Activated CD4-positive, alpha-beta T cell treated with anti-CD3 and anti-CD28 coated beads, Interleukin-2, amount 10 ng/mL, durations not matched to agents 24 days and 14 days (primary cell): ENCODE measurements at regions not wholly inside any gene's neighbourhood (a gene's known extent, or its start where the extent isn't known, plus 50 kb on each side); places are given as distances from the start of the nearest gene placed in this dataset.

Experiments
- DNase-seq: peaks from one replicate; pipeline ENCODE4 v3.0.0; 2022
- H3K27ac Mint-ChIP-seq: one replicate; pipeline ENCODE4 v1.8.0; 2022; ENCODE audit warnings: mild to moderate bottlenecking, mixed read lengths
- H3K27me3 Mint-ChIP-seq: one replicate; pipeline ENCODE4 v1.8.0; 2022; ENCODE audit warnings: mixed read lengths
- H3K36me3 Mint-ChIP-seq: one replicate; pipeline ENCODE4 v1.8.0; 2022; ENCODE audit warnings: low read depth, mild to moderate bottlenecking, mixed read lengths
- H3K4me1 Mint-ChIP-seq: one replicate; pipeline ENCODE4 v1.8.0; 2021; ENCODE audit warnings: mixed read lengths
- H3K4me3 Mint-ChIP-seq: one replicate; pipeline ENCODE4 v1.8.0; 2022; ENCODE audit warnings: mild to moderate bottlenecking, moderate library complexity, mixed read lengths
- H3K9me3 Mint-ChIP-seq: one replicate; pipeline ENCODE4 v1.8.0; 2021; ENCODE audit warnings: mixed read lengths
- intact Hi-C: fragments of 100-400 bp; cut with micrococcal nuclease; formaldehyde crosslinking; loops from one replicate; pipeline ENCODE4 v1.15.1; 2023

GRCh38 chr11:129723146-129723760, 92.4 kb upstream of the TMEM45B start:
- no peaks in the 10 kb centered on the region for H3K9me3 Mint-ChIP-seq
- H3K27ac Mint-ChIP-seq: no peak overlapping the region
- no peak overlapping the region for H3K4me3 Mint-ChIP-seq
- no peaks in the 10 kb centered on the region for H3K36me3 Mint-ChIP-seq
- H3K27me3 Mint-ChIP-seq: no peaks in the 10 kb centered on the region
- DNase-seq: no peak
- intact Hi-C loops: no loop called here
- peaks cover 3% of the 10 kb centered on the region for H3K4me1 Mint-ChIP-seq

- no peak for DNase-seq
- no peaks in the 10 kb centered on the region for H3K36me3 Mint-ChIP-seq
- H3K9me3 Mint-ChIP-seq: no peaks in the 10 kb centered on the region
- H3K27ac Mint-ChIP-seq: no peak overlapping the region
- no peaks in the 10 kb centered on the region for H3K27me3 Mint-ChIP-seq
- peaks cover 3% of the 10 kb centered on the region for H3K4me1 Mint-ChIP-seq
- intact Hi-C loops: no loop called here
- no peak overlapping the region for H3K4me3 Mint-ChIP-seq
These were observed 91.9 kb upstream of the TMEM45B start for GRCh38 chr11:129723761-129724162.

- no peaks in the 10 kb centered on the region for H3K27me3 Mint-ChIP-seq
- no peaks in the 10 kb centered on the region for H3K36me3 Mint-ChIP-seq
- intact Hi-C loops: no loop called here
- DNase-seq: no peak
- H3K4me3 Mint-ChIP-seq: no peak overlapping the region
- no peaks in the 10 kb centered on the region for H3K9me3 Mint-ChIP-seq
- H3K4me1 Mint-ChIP-seq: peaks cover 3% of the 10 kb centered on the region
- H3K27ac Mint-ChIP-seq: no peak overlapping the region
These were observed 90.8 kb upstream of the TMEM45B start for GRCh38 chr11:129724866-129725265.

- Mint-ChIP-seq H3K9me3 (no peaks in the 10 kb centered on the region), H3K27me3 (no peaks in the 10 kb centered on the region), H3K36me3 (no peaks in the 10 kb centered on the region), H3K4me3 (no peak overlapping the region), H3K27ac (no peak overlapping the region), H3K4me1 (peaks cover 3% of the 10 kb centered on the region)
- no peak for DNase-seq
- intact Hi-C loops: no loop called here
These were observed 89.5 kb upstream of the TMEM45B start for GRCh38 chr11:129726179-129726578.

- Mint-ChIP-seq H3K4me3 (no peak overlapping the region), H3K27ac (no peak overlapping the region), H3K27me3 (no peaks in the 10 kb centered on the region), H3K36me3 (no peaks in the 10 kb centered on the region), H3K9me3 (no peaks in the 10 kb centered on the region), H3K4me1 (no peaks in the 10 kb centered on the region)
- intact Hi-C loops: no loop called here
- DNase-seq: peak; percentile 44
These were observed 87.1 kb upstream of the TMEM45B start for GRCh38 chr11:129728581-129728980.

GRCh38 chr11:129729216-129729615, 86.4 kb upstream of the TMEM45B start:
- no peaks in the 10 kb centered on the region for H3K36me3 Mint-ChIP-seq
- DNase-seq: peak; percentile 25
- H3K27me3 Mint-ChIP-seq: no peaks in the 10 kb centered on the region
- H3K4me3 Mint-ChIP-seq: no peak overlapping the region
- H3K27ac Mint-ChIP-seq: no peak overlapping the region
- H3K4me1 Mint-ChIP-seq: no peaks in the 10 kb centered on the region
- intact Hi-C loops: no loop called here
- H3K9me3 Mint-ChIP-seq: no peaks in the 10 kb centered on the region

GRCh38 chr11:129729823-129730222, 85.8 kb upstream of the TMEM45B start:
- no peak overlapping the region for H3K27ac Mint-ChIP-seq
- no peaks in the 10 kb centered on the region for H3K9me3 Mint-ChIP-seq
- H3K36me3 Mint-ChIP-seq: no peaks in the 10 kb centered on the region
- DNase-seq: no peak
- H3K4me1 Mint-ChIP-seq: no peaks in the 10 kb centered on the region
- intact Hi-C loops: no loop called here
- no peak overlapping the region for H3K4me3 Mint-ChIP-seq
- no peaks in the 10 kb centered on the region for H3K27me3 Mint-ChIP-seq

- peak; percentile 41 for DNase-seq
These were observed 84.3 kb upstream of the TMEM45B start for GRCh38 chr11:129731316-129731715.

GRCh38 chr11:129732941-129733340, 82.7 kb upstream of the TMEM45B start:
- Mint-ChIP-seq H3K4me3 (no peak overlapping the region), H3K4me1 (no peaks in the 10 kb centered on the region), H3K27ac (no peak overlapping the region), H3K9me3 (no peaks in the 10 kb centered on the region), H3K27me3 (peaks cover 3% of the 10 kb centered on the region), H3K36me3 (no peaks in the 10 kb centered on the region)
- peak; percentile 38 for DNase-seq
- intact Hi-C loops: no loop called here

More at GRCh38 chr11:129731316-129731715, 84.3 kb upstream of the TMEM45B start:
- intact Hi-C loops: no loop called here
- Mint-ChIP-seq H3K4me3 (no peak overlapping the region), H3K36me3 (no peaks in the 10 kb centered on the region), H3K27ac (no peak overlapping the region), H3K4me1 (no peaks in the 10 kb centered on the region), H3K9me3 (no peaks in the 10 kb centered on the region), H3K27me3 (no peaks in the 10 kb centered on the region)

- H3K4me3 Mint-ChIP-seq: no peak overlapping the region
These were observed 82.3 kb upstream of the TMEM45B start for GRCh38 chr11:129733384-129733783.

GRCh38 chr11:129733981-129734380, 81.7 kb upstream of the TMEM45B start:
- H3K27ac Mint-ChIP-seq: no peak overlapping the region
- intact Hi-C loops: no loop called here
- H3K4me3 Mint-ChIP-seq: no peak overlapping the region
- no peaks in the 10 kb centered on the region for H3K36me3 Mint-ChIP-seq
- DNase-seq: peak; percentile 33
- no peaks in the 10 kb centered on the region for H3K4me1 Mint-ChIP-seq
- H3K9me3 Mint-ChIP-seq: no peaks in the 10 kb centered on the region
- peaks cover 3% of the 10 kb centered on the region for H3K27me3 Mint-ChIP-seq

More at GRCh38 chr11:129733384-129733783, 82.3 kb upstream of the TMEM45B start:
- DNase-seq: peak; percentile 40
- Mint-ChIP-seq H3K27me3 (peaks cover 3% of the 10 kb centered on the region), H3K4me1 (no peaks in the 10 kb centered on the region), H3K9me3 (no peaks in the 10 kb centered on the region), H3K36me3 (no peaks in the 10 kb centered on the region), H3K27ac (no peak overlapping the region)
- intact Hi-C loops: no loop called here

- Mint-ChIP-seq H3K4me1 (no peaks in the 10 kb centered on the region), H3K9me3 (no peaks in the 10 kb centered on the region), H3K36me3 (no peaks in the 10 kb centered on the region), H3K27me3 (peaks cover 7% of the 10 kb centered on the region), H3K27ac (no peak overlapping the region), H3K4me3 (no peak overlapping the region)
- intact Hi-C loops: no loop called here
- peak; percentile 43 for DNase-seq
These were observed 81.0 kb upstream of the TMEM45B start for GRCh38 chr11:129734654-129735053.

GRCh38 chr11:129737831-129738230, 77.8 kb upstream of the TMEM45B start:
- intact Hi-C loops: no loop called here
- Mint-ChIP-seq H3K27ac (no peak overlapping the region), H3K4me3 (no peak overlapping the region), H3K4me1 (no peaks in the 10 kb centered on the region), H3K27me3 (peaks cover 7% of the 10 kb centered on the region), H3K36me3 (no peaks in the 10 kb centered on the region), H3K9me3 (no peaks in the 10 kb centered on the region)
- peak; percentile 33 for DNase-seq

GRCh38 chr11:129738242-129738641, 77.4 kb upstream of the TMEM45B start:
- no peak for DNase-seq
- H3K4me3 Mint-ChIP-seq: no peak overlapping the region
- H3K36me3 Mint-ChIP-seq: no peaks in the 10 kb centered on the region
- no peaks in the 10 kb centered on the region for H3K9me3 Mint-ChIP-seq
- peaks cover 7% of the 10 kb centered on the region for H3K27me3 Mint-ChIP-seq
- intact Hi-C loops: no loop called here
- H3K4me1 Mint-ChIP-seq: no peaks in the 10 kb centered on the region
- H3K27ac Mint-ChIP-seq: no peak overlapping the region

GRCh38 chr11:129739339-129739738, 76.3 kb upstream of the TMEM45B start:
- no peak for DNase-seq
- Mint-ChIP-seq H3K36me3 (no peaks in the 10 kb centered on the region), H3K4me1 (no peaks in the 10 kb centered on the region), H3K4me3 (no peak overlapping the region), H3K9me3 (no peaks in the 10 kb centered on the region), H3K27ac (no peak overlapping the region), H3K27me3 (peaks cover 7% of the 10 kb centered on the region)
- intact Hi-C loops: no loop called here
